Testis (tissue), 2 donors: ENCODE measurements at regions not wholly inside any gene's neighbourhood (a gene's known extent, or its start where the extent isn't known, plus 50 kb on each side); places are given as distances from the start of the nearest gene placed in this dataset.

Source experiments
- DNase-seq: peaks from one replicate; pipeline ENCODE4 v3.0.0-alpha.2; 2019
- H3K27ac ChIP-seq, 2 donors: fragments of 200-600 bp; sonication (generic); one replicate each; pipeline ENCODE4 v1.5.1; 2019
- H3K27me3 ChIP-seq: fragments of 200-600 bp; sonication (generic); one replicate; pipeline ENCODE4 v1.5.1; 2019
- H3K36me3 ChIP-seq: fragments of 200-600 bp; sonication (generic); one replicate; pipeline ENCODE4 v1.5.1; 2017; ENCODE audit warnings: low read depth; ENCODE audit errors: missing control alignments
- H3K4me1 ChIP-seq: fragments of 200-600 bp; sonication (generic); one replicate; pipeline ENCODE4 v1.5.1; 2019
- H3K4me3 ChIP-seq, 2 donors: fragments of 200-600 bp; sonication (generic); one replicate each; pipeline ENCODE4 v1.5.1; 2017 to 2019
- H3K9me3 ChIP-seq: fragments of 200-600 bp; sonication (generic); one replicate; pipeline ENCODE4 v1.5.1; 2017
- POLR2A ChIP-seq: fragments of 450-650 bp; IDR thresholded peaks from one replicate; pipeline ENCODE4 v1.6.1; 2017; ENCODE audit warnings: antibody characterized with exemption, mild to moderate bottlenecking, moderate library complexity
- WGBS, 2 donors: methylation state at CpG; one replicate each; pipeline ENCODE4 v1.1.5; 2018; 5-methylcytosine and 5-hydroxymethylcytosine counted together
- intact Hi-C: fragments of 100-400 bp; cut with DNase I; formaldehyde crosslinking; loops from one replicate; pipeline ENCODE4 v1.15.1; 2023; ENCODE audit warnings: low total_unique reads
- TF ChIP-seq, protein P1 (sequence below), 3 experiments: fragments of 450-650 bp in 2 of 3; fragments of 200-600 bp in 1 of 3; sonication (generic) in 1 of 3; IDR thresholded peaks; one replicate each; pipeline ENCODE4 v1.5.1; 2016 to 2019; ENCODE audit warnings: antibody characterized with exemption in 3 of 3, mild to moderate bottlenecking in 2 of 3, moderate library complexity in 1 of 3

DNA sequence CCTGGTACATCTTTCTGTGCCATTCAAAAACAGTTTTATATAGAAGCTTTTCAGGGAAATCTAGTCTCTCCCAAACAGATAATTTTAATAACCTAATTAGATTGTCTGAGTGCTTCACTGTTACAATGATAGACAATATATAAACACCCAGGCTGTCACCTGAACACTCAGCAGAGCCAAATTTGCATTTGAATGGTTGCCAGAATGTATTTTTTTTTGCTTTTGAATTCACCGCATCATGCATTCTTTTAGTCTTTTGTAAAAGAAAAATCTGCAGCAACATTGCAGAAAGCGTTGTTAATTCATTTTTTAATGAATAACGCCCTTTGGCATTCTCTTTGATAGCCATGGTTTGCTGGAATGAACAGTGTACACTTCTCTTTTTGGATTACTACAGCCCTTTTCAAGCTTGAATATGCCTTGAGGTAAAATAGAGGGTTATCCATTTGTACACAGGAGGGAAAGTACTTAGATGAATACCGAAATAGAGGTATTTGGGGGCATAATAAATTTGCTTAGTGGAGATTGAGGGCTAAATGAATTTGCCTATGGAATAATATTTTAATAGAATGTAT is 175.0 kb upstream of the EPHA5 start:
- Histone ChIP-seq H3K36me3 (no peaks in the 10 kb centered on the region), H3K27me3 (no peaks in the 10 kb centered on the region), H3K9me3 (no peaks in the 10 kb centered on the region), H3K4me3 (no peak overlapping the region), H3K4me1 (no peaks in the 10 kb centered on the region), H3K27ac (no peak overlapping the region)
- 60 to 78% methylated on average over 4 of the region's 4 CpGs for WGBS, 2 donors
- TF ChIP-seq, protein P1, sequence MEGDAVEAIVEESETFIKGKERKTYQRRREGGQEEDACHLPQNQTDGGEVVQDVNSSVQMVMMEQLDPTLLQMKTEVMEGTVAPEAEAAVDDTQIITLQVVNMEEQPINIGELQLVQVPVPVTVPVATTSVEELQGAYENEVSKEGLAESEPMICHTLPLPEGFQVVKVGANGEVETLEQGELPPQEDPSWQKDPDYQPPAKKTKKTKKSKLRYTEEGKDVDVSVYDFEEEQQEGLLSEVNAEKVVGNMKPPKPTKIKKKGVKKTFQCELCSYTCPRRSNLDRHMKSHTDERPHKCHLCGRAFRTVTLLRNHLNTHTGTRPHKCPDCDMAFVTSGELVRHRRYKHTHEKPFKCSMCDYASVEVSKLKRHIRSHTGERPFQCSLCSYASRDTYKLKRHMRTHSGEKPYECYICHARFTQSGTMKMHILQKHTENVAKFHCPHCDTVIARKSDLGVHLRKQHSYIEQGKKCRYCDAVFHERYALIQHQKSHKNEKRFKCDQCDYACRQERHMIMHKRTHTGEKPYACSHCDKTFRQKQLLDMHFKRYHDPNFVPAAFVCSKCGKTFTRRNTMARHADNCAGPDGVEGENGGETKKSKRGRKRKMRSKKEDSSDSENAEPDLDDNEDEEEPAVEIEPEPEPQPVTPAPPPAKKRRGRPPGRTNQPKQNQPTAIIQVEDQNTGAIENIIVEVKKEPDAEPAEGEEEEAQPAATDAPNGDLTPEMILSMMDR (IDR thresholded peaks at IDR 0.05): no peak
- TF ChIP-seq POLR2A: no peak
- intact Hi-C loops: no loop called here
- DNase-seq: no peak

DNA sequence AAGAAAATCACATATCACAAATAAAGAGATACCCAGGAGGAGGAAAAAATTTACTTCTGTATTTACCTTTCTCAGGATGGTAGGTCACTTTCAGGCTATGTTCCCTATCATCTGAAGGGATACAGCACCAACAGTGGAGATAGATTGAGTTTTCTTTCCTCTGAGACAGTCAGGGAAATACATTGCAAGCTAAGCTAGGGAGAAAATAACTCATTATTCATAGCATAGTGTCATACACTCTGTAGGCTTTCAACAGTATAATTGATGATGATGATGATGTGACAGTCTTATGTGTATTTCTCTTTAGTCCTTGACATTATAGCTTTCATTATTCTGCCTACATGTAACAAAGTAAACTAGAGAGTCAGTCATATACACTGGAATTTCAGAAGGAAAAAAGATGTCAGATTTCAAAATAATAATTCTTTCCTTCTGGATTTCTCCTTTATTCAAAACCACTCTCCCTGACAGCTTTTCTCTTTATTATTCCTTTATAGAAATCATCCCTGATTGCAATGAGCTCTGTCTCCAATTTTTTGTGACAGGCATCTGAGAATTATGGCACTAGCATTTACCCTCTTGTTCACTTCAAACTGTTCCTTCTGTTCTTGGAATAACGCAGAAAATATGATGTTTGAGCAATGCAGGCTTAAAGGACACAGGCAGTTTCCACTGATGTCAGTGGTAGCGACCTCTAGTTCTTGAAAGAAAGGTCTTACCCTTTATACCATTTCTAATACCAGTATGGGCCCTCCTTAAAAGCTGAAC is 169.1 kb upstream of the EPHA5 start:
- H3K4me3 ChIP-seq: no peak overlapping the region
- intact Hi-C loops: no loop called here
- WGBS, 2 donors: 66 to 79% methylated on average over 2 of the region's 2 CpGs
- TF ChIP-seq, protein P1 (IDR thresholded peaks at IDR 0.05): no peak
- TF ChIP-seq POLR2A: no peak
- H3K9me3 ChIP-seq: no peaks in the 10 kb centered on the region
- H3K27ac ChIP-seq: no peak overlapping the region
- H3K27me3 ChIP-seq: no peaks in the 10 kb centered on the region
- no peaks in the 10 kb centered on the region for H3K4me1 ChIP-seq
- DNase-seq: no peak
- no peaks in the 10 kb centered on the region for H3K36me3 ChIP-seq

DNA sequence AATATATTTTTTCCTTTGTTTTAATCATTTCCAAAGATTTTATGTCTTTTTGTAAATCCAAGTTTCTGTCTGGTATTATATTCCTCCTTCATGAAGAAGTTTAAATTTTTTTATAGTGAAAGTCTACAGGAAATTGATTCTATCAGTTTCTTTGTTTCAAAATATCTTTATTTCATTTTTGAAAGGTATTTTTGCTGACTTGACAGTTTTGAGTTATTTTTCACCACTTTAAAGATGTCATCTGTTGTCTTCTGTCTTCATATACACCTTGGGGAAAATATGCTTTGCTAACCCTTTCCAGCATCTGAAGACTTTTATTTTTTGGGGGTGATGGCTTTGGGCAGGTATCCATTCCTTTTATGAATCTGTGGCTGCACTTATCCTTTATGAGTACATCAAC is 164.4 kb upstream of the EPHA5 start:
- no peak for TF ChIP-seq POLR2A
- TF ChIP-seq, protein P1 (IDR thresholded peaks at IDR 0.05): no peak
- intact Hi-C loops: no loop called here
- H3K4me3 ChIP-seq: no peak overlapping the region
- no peaks in the 10 kb centered on the region for H3K27me3 ChIP-seq
- no peaks in the 10 kb centered on the region for H3K9me3 ChIP-seq
- DNase-seq: no peak
- H3K36me3 ChIP-seq: no peaks in the 10 kb centered on the region
- no peak overlapping the region for H3K27ac ChIP-seq
- H3K4me1 ChIP-seq: no peaks in the 10 kb centered on the region

DNA sequence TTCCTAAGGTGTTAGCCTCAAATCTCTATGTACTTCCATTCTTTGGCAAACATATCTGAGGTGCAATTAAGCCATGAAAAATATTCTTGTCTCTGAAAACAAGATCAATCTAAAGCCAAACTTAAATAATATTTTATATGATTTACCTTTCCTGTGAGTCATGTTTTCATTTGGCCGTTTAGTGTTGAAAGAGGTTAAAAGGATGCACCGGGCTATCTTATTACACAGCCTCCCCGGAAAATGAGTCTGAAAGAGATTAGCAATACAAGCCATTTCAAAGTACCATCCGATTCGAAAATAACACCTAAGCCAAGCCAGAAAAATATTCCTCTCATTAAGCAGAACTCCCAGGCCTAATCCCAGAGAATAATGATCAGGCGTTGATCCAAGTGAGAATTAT is 161.5 kb upstream of the EPHA5 start:
- intact Hi-C loops: no loop called here
- Histone ChIP-seq H3K4me1 (no peaks in the 10 kb centered on the region), H3K27ac (no peak overlapping the region), H3K27me3 (no peaks in the 10 kb centered on the region), H3K9me3 (no peaks in the 10 kb centered on the region), H3K4me3 (no peak overlapping the region), H3K36me3 (no peaks in the 10 kb centered on the region)
- 52 to 54% methylated on average over 6 of the region's 6 CpGs for WGBS, 2 donors
- DNase-seq: no peak
- no peak for TF ChIP-seq POLR2A
- TF ChIP-seq, protein P1 (IDR thresholded peaks at IDR 0.05): no peak
